Memory B cell (primary cell): ENCODE measurements at regions not wholly inside any gene's neighbourhood (a gene's known extent, or its start where the extent isn't known, plus 50 kb on each side); places are given as distances from the start of the nearest gene placed in this dataset.

Source experiments
- ATAC-seq: fragments of 150-1000 bp; cut with Tn5 transposase; 2 replicates; pipeline ENCODE4 v1.10.0; 2021; ENCODE audit warnings: low read depth, mild to moderate bottlenecking, moderate library complexity
- DNase-seq, 2 donors: peaks; one replicate each; pipeline ENCODE4 v3.0.0; 2022; ENCODE audit warnings: low spot score in 2 of 2
- H3K27ac Mint-ChIP-seq: one replicate; pipeline ENCODE4 v1.8.0; 2022; ENCODE audit warnings: mild to moderate bottlenecking, moderate library complexity, mixed read lengths
- H3K27me3 Mint-ChIP-seq: one replicate; pipeline ENCODE4 v1.8.0; 2022; ENCODE audit warnings: mixed read lengths
- H3K36me3 Mint-ChIP-seq: one replicate; pipeline ENCODE4 v1.8.0; 2022; ENCODE audit warnings: mild to moderate bottlenecking, mixed read lengths
- H3K4me1 Mint-ChIP-seq: one replicate; pipeline ENCODE4 v1.8.0; 2022; ENCODE audit warnings: mixed read lengths
- H3K4me3 Mint-ChIP-seq: one replicate; pipeline ENCODE4 v1.8.0; 2022; ENCODE audit warnings: mild to moderate bottlenecking, moderate library complexity, mixed read lengths
- H3K9me3 Mint-ChIP-seq: one replicate; pipeline ENCODE4 v1.8.0; 2022; ENCODE audit warnings: mixed read lengths

- Mint-ChIP-seq H3K27ac (no peak overlapping the region), H3K4me1 (peaks cover 9% of the 10 kb centered on the region), H3K27me3 (no peaks in the 10 kb centered on the region), H3K4me3 (no peak overlapping the region), H3K9me3 (peaks cover 4% of the 10 kb centered on the region), H3K36me3 (peaks cover 3% of the 10 kb centered on the region)
- ATAC-seq (no peak), DNase-seq (no peak)
Observed at GRCh38 chr6:163889904-163890514, 475.5 kb downstream of the QKI start.

DNA sequence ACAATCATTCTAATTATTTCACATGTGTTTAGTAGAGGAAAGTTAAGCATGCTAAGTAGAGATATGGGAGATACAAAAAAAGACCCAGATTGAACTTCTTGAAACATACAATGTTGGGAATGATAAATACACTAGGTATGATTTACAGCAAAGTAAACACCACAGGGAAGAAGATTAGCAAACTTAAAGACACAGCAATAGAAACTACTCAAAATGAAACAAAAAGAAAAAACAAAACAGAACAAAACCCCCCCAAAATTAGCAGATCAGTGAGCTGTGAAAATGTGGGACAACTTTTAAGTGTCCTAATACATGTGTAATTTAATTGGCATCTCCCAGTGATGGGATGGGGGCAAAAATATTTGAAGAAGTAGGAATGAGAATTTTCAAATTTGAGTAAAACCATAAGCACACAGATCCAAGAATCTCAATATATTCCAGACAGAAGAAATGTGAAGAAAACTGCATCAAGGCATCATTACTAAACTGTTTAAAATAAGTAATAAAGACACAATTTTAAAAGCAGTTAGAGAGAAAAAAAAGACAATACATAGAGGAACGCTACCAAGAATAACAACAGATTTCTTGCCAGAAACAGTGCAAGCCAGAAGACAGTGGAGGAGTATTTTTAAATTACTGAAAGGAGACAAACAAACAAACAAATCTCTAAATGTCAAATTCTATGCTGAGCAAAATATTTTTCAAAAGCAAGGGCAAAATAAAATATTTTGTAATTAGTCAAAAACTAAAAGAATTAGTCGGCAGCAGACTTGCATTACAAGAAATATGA lies 473.7 kb downstream of the QKI start:
- DNase-seq, result no peak
- ATAC-seq, result no peak
- H3K27ac Mint-ChIP-seq, result no peak overlapping the region
- H3K9me3 Mint-ChIP-seq, result peaks cover 4% of the 10 kb centered on the region
- H3K4me1 Mint-ChIP-seq, result peaks cover 9% of the 10 kb centered on the region
- H3K4me3 Mint-ChIP-seq, result no peak overlapping the region
- peaks cover 3% of the 10 kb centered on the region for H3K36me3 Mint-ChIP-seq
- H3K27me3 Mint-ChIP-seq, result no peaks in the 10 kb centered on the region

- Mint-ChIP-seq H3K36me3 (peaks cover 3% of the 10 kb centered on the region), H3K9me3 (peaks cover 6% of the 10 kb centered on the region), H3K27ac (no peak overlapping the region), H3K4me1 (peaks cover 9% of the 10 kb centered on the region), H3K27me3 (no peaks in the 10 kb centered on the region), H3K4me3 (no peak overlapping the region)
- no peak for DNase-seq
- ATAC-seq, result no peak
Observed at GRCh38 chr6:163886428-163886827, 471.9 kb downstream of the QKI start.

DNA sequence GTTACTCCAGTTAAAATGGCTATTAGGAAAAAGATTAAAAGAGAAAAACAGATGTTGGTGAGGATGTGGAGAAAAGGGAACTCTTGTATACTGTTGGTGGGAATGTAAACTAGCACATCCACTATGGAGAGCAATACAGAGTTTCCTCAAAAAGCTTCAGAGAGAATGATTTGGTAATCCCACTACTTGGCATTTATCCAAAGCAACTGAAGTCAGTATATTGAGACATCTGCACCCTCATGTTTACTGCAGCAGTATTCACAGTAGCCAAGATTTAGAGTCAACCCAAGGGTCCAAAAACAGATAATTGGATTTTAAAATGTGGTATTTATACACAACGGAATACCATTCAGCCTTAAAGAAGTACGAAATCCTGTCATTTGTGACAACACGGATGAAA lies 469.5 kb downstream of the QKI start:
- ATAC-seq (no peak), DNase-seq (no peak)
- H3K9me3 Mint-ChIP-seq, result peaks cover 6% of the 10 kb centered on the region
- H3K4me3 Mint-ChIP-seq, result no peak overlapping the region
- H3K36me3 Mint-ChIP-seq, result peaks cover 3% of the 10 kb centered on the region
- H3K27ac Mint-ChIP-seq, result no peak overlapping the region
- H3K27me3 Mint-ChIP-seq, result peaks cover 2% of the 10 kb centered on the region
- H3K4me1 Mint-ChIP-seq, result peaks cover 9% of the 10 kb centered on the region

- Mint-ChIP-seq H3K4me3 (no peak overlapping the region), H3K36me3 (no peaks in the 10 kb centered on the region), H3K27me3 (peaks cover 10% of the 10 kb centered on the region), H3K9me3 (peaks cover 3% of the 10 kb centered on the region), H3K4me1 (no peaks in the 10 kb centered on the region), H3K27ac (no peak overlapping the region)
- DNase-seq (no peak), ATAC-seq (no peak)
Observed at GRCh38 chr6:163878698-163879097, 464.2 kb downstream of the QKI start.

DNA sequence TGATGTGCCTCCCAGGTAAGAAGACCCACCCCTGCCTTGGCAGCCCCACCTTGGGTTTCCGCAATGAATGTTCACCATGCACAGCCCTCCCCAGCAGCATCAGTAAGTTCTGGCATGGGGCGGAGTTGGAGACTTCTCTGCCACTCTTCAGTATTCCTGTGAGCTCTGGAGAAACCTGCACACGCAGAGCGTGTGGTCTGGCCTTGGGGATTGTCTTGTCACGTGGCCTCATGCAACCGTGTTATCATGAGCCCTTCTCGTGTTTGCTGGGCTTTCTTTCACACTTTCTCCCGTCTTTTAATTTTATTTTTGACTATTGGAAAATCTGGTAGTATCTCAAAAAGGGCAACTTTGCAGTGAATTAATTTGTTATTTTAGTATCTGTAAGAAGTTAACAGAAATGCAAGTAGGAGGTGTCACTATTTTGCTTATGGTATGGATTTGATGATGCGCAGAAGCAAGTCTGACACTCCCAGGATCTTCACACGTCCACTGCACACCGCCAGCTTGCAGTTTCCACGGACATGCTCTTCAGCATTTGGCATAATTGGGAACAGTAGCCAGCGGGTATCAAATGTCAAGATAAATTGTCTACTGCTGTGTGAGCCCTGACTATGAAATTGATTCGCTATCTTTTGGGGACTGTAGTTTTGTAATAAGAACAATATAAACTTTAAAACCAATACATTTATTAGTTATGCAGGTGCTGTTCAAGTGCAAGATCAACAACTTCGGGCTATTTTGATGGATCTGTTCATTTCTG lies 463.5 kb downstream of the QKI start:
- Mint-ChIP-seq H3K9me3 (peaks cover 3% of the 10 kb centered on the region), H3K27ac (no peak overlapping the region), H3K27me3 (peaks cover 10% of the 10 kb centered on the region), H3K4me3 (no peak overlapping the region), H3K4me1 (no peaks in the 10 kb centered on the region), H3K36me3 (no peaks in the 10 kb centered on the region)
- no peak for ATAC-seq
- DNase-seq, result no peak

- H3K27me3 Mint-ChIP-seq, result peaks cover 10% of the 10 kb centered on the region
- no peak overlapping the region for H3K27ac Mint-ChIP-seq
- peaks cover under 1% of the 10 kb centered on the region for H3K9me3 Mint-ChIP-seq
- H3K4me1 Mint-ChIP-seq, result no peaks in the 10 kb centered on the region
- DNase-seq (no peak), ATAC-seq (no peak)
- H3K36me3 Mint-ChIP-seq, result no peaks in the 10 kb centered on the region
- H3K4me3 Mint-ChIP-seq, result no peak overlapping the region
Observed at GRCh38 chr6:163876391-163876790, 461.9 kb downstream of the QKI start.

- H3K27me3 Mint-ChIP-seq, result peaks cover 10% of the 10 kb centered on the region
- DNase-seq (no peak), ATAC-seq (no peak)
- H3K36me3 Mint-ChIP-seq, result no peaks in the 10 kb centered on the region
- no peak overlapping the region for H3K27ac Mint-ChIP-seq
- no peak overlapping the region for H3K4me3 Mint-ChIP-seq
- H3K9me3 Mint-ChIP-seq, result no peaks in the 10 kb centered on the region
- H3K4me1 Mint-ChIP-seq, result no peaks in the 10 kb centered on the region
Observed at GRCh38 chr6:163874784-163875183, 460.3 kb downstream of the QKI start.

- DNase-seq (no peak), ATAC-seq (no peak)
- Mint-ChIP-seq H3K4me3 (no peak overlapping the region), H3K27ac (no peak overlapping the region), H3K36me3 (no peaks in the 10 kb centered on the region), H3K4me1 (no peaks in the 10 kb centered on the region), H3K27me3 (peaks cover 7% of the 10 kb centered on the region), H3K9me3 (no peaks in the 10 kb centered on the region)
Observed at GRCh38 chr6:163872335-163872734, 457.8 kb downstream of the QKI start.

DNA sequence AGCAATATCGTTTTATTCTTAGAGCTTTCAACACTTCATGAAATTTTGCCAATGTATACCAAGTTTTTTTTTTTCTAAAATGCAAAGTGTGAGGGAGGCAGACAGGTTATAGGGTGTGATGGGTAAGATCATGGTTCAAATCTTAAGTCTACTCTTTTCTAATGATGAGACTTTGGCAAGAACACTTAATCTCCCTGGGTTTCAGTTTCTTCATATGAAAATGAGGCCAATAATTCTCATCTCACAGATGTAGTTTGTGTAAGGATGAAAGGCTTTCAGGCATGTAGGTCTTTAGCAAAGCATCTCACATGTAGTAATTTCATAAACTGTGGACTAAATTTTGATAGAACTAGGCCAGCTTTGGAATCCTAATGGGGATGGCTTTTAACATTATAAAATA lies 457.1 kb downstream of the QKI start:
- no peak for ATAC-seq
- no peak overlapping the region for H3K27ac Mint-ChIP-seq
- H3K4me3 Mint-ChIP-seq, result no peak overlapping the region
- peaks cover 8% of the 10 kb centered on the region for H3K27me3 Mint-ChIP-seq
- no peaks in the 10 kb centered on the region for H3K9me3 Mint-ChIP-seq
- no peaks in the 10 kb centered on the region for H3K36me3 Mint-ChIP-seq
- no peak for DNase-seq
- H3K4me1 Mint-ChIP-seq, result no peaks in the 10 kb centered on the region

DNA sequence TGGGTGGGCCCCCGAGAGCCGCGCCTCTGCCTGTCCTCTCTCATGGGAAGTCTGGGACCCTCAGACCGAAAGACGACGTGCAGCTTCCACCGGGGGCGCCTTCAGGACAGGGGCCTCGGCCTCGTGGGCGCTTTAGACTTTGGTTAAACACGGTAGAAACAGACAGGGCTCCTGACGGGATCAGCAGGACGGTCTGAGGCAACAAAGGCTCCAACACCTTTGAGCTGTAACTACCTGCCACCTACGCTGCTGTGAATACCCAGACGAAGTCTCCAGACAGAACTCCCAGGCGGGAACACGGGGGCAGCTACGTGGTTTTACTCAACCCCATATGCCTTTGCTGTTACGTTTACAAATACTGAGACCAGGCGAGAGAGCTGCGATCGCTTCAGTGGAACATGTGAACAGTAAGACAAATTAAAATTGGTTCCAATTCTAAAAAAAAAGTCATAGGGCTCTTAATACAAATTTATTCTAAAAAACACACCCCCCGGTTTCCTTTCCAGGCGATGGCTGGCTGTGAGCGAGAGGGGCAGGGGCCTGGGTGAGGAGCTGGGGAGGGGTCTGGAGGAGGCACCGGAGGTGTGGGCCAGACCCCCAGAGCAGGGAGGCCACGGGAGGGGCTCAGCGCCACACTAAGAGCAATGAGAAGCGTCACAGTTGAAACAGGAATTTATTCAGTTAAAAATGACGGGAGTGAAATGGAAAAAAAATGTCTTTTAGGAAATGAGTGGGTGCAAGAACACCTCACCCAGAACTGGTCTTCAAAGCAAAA lies 453.2 kb downstream of the QKI start:
- Mint-ChIP-seq H3K4me1 (no peaks in the 10 kb centered on the region), H3K9me3 (no peaks in the 10 kb centered on the region), H3K4me3 (no peak overlapping the region), H3K27me3 (peaks cover 4% of the 10 kb centered on the region), H3K27ac (no peak overlapping the region), H3K36me3 (no peaks in the 10 kb centered on the region)
- no peak for ATAC-seq
- no peak for DNase-seq

DNA sequence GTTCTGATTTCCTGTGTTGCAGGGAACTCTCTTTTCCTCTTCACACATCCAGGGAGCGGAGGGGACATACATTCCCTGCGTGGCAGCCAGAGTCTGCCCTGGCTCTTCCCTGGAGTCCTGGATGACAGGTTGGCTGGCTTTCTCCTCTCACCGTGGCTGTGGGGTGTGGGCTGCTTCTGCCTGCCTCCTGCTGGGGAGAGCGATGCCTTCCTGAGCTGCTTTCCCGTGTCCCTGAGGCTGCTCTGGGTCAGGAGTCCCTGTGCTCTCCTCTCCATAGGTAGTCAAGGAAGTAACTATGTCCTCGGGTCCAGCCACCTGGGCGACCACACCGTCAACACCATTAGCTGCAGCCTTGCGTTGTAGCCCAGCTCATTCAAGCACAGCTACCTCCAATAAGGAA lies 451.7 kb downstream of the QKI start:
- ATAC-seq (no peak), DNase-seq (no peak)
- Mint-ChIP-seq H3K36me3 (no peaks in the 10 kb centered on the region), H3K9me3 (no peaks in the 10 kb centered on the region), H3K4me1 (no peaks in the 10 kb centered on the region), H3K27me3 (peaks cover 9% of the 10 kb centered on the region), H3K4me3 (no peak overlapping the region), H3K27ac (no peak overlapping the region)

DNA sequence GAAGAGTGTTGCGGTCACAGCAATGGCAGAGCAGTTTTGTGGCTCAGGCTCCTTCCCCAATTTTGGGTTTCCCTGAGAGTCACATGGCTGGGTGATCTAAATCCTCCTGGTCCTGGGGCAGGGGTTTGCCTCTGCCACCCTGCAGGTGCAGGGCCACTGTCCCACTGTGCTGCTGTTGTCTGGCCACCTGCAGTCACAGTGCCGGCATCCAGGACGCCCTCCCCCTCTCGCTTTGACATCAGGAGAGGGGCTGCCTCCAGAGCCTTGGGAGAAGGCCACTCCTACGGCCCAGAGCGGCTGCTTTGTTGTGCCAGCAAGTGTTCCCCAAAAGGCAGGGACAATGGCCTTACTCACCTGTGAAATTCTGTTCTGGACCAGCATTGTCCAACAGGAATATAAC lies 449.0 kb downstream of the QKI start:
- no peak overlapping the region for H3K27ac Mint-ChIP-seq
- H3K9me3 Mint-ChIP-seq, result peaks cover 2% of the 10 kb centered on the region
- peaks cover 12% of the 10 kb centered on the region for H3K27me3 Mint-ChIP-seq
- no peak overlapping the region for H3K4me3 Mint-ChIP-seq
- ATAC-seq, result no peak
- H3K36me3 Mint-ChIP-seq, result no peaks in the 10 kb centered on the region
- H3K4me1 Mint-ChIP-seq, result no peaks in the 10 kb centered on the region
- DNase-seq, result no peak

- no peak overlapping the region for H3K4me3 Mint-ChIP-seq
- no peak for ATAC-seq
- H3K36me3 Mint-ChIP-seq, result no peaks in the 10 kb centered on the region
- H3K9me3 Mint-ChIP-seq, result peaks cover 2% of the 10 kb centered on the region
- H3K27me3 Mint-ChIP-seq, result peaks cover 12% of the 10 kb centered on the region
- no peak for DNase-seq
- H3K4me1 Mint-ChIP-seq, result no peaks in the 10 kb centered on the region
- H3K27ac Mint-ChIP-seq, result no peak overlapping the region
Observed at GRCh38 chr6:163862701-163863100, 448.2 kb downstream of the QKI start.
